SU-DHL-6 (cell line): ENCODE measurements at regions not wholly inside any gene's neighbourhood (a gene's known extent, or its start where the extent isn't known, plus 50 kb on each side); places are given as distances from the start of the nearest gene placed in this dataset.

ENCODE experiments used
- CTCF ChIP-seq: fragments of 200-600 bp; sonication (generic); IDR thresholded peaks from one replicate; pipeline ENCODE4 v1.5.1; 2017; ENCODE audit warnings: antibody characterized with exemption, mild to moderate bottlenecking, low read length, moderate library complexity; ENCODE audit not compliant: insufficient read depth, poor library complexity, severe bottlenecking
- EZH2phosphoT487 ChIP-seq: fragments of 200-600 bp; sonication (generic), shearing (Covaris generic); conservative IDR thresholded peaks from 2 replicates; pipeline ENCODE4 v1.6.1; 2018; ENCODE audit warnings: mild to moderate bottlenecking, antibody characterized with exemption, low read length, moderate library complexity, mixed read lengths

GRCh38 chr6:84549917-84550316, 214.5 kb downstream of the TBX18 start:
- no peak for TF ChIP-seq CTCF
- no peak for TF ChIP-seq EZH2phosphoT487
